Osteoblast (primary cell): ENCODE measurements at regions not wholly inside any gene's neighbourhood (a gene's known extent, or its start where the extent isn't known, plus 50 kb on each side); places are given as distances from the start of the nearest gene placed in this dataset.

ENCODE experiments used
- DNase-seq: peaks from one replicate; pipeline ENCODE4 v3.0.0; 2011; ENCODE audit warnings: low spot score, mixed read lengths; ENCODE audit not compliant: insufficient read length; ENCODE audit errors: missing footprints
- H2AFZ ChIP-seq: 2 replicates; pipeline ENCODE4 v1.6.0; 2011; ENCODE audit warnings: mild to moderate bottlenecking, low read length
- H3K27ac ChIP-seq: 2 replicates; pipeline ENCODE4 v1.5.1; 2011; ENCODE audit warnings: mild to moderate bottlenecking, low read depth, low read length, moderate library complexity
- H3K27me3 ChIP-seq: 2 replicates; pipeline ENCODE4 v1.6.0; 2012; ENCODE audit warnings: mild to moderate bottlenecking, control low read depth, inconsistent platforms, low read length, moderate library complexity; ENCODE audit not compliant: insufficient read depth
- H3K36me3 ChIP-seq: 2 replicates; pipeline ENCODE4 v1.5.1; 2011; ENCODE audit warnings: mild to moderate bottlenecking, low read length, control low read depth, moderate library complexity; ENCODE audit not compliant: insufficient read depth
- H3K4me1 ChIP-seq: 2 replicates; pipeline ENCODE4 v1.5.1; 2011; ENCODE audit warnings: mild to moderate bottlenecking, low read length, control low read depth, moderate library complexity; ENCODE audit not compliant: insufficient read depth
- H3K4me2 ChIP-seq: 2 replicates; pipeline ENCODE4 v1.6.0; 2011; ENCODE audit warnings: mild to moderate bottlenecking, low read length; ENCODE audit not compliant: insufficient read depth
- H3K4me3 ChIP-seq: fragments of 200-600 bp; sonication (generic); 3 replicates; pipeline ENCODE4 v1.5.1; 2012; ENCODE audit warnings: mild to moderate bottlenecking, low read length, inconsistent platforms; ENCODE audit not compliant: insufficient read depth
- H3K79me2 ChIP-seq: 2 replicates; pipeline ENCODE4 v1.6.0; 2012; ENCODE audit warnings: mild to moderate bottlenecking, low read length, control low read depth, inconsistent platforms; ENCODE audit not compliant: insufficient read depth
- H3K9me3 ChIP-seq: 2 replicates; pipeline ENCODE4 v1.5.1; 2011; ENCODE audit warnings: low read depth, low read length, control low read depth
- H4K20me1 ChIP-seq: 2 replicates; pipeline ENCODE4 v1.6.0; 2012; ENCODE audit warnings: mild to moderate bottlenecking, low read length, control low read depth; ENCODE audit not compliant: insufficient read depth
- TF ChIP-seq, protein P1 (sequence below): IDR thresholded peaks from 2 replicates; pipeline ENCODE4 v1.5.1; 2011; ENCODE audit warnings: mild to moderate bottlenecking, low read depth, low read length, moderate library complexity; ENCODE audit errors: extremely low read depth

- no peak overlapping the region for H3K4me3 ChIP-seq
- H3K36me3 ChIP-seq = no peaks in the 10 kb centered on the region
- TF ChIP-seq, protein P1, sequence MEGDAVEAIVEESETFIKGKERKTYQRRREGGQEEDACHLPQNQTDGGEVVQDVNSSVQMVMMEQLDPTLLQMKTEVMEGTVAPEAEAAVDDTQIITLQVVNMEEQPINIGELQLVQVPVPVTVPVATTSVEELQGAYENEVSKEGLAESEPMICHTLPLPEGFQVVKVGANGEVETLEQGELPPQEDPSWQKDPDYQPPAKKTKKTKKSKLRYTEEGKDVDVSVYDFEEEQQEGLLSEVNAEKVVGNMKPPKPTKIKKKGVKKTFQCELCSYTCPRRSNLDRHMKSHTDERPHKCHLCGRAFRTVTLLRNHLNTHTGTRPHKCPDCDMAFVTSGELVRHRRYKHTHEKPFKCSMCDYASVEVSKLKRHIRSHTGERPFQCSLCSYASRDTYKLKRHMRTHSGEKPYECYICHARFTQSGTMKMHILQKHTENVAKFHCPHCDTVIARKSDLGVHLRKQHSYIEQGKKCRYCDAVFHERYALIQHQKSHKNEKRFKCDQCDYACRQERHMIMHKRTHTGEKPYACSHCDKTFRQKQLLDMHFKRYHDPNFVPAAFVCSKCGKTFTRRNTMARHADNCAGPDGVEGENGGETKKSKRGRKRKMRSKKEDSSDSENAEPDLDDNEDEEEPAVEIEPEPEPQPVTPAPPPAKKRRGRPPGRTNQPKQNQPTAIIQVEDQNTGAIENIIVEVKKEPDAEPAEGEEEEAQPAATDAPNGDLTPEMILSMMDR = no peak
- H3K4me1 ChIP-seq = no peaks in the 10 kb centered on the region
- H3K27me3 ChIP-seq = no peaks in the 10 kb centered on the region
- H3K9me3 ChIP-seq = no peaks in the 10 kb centered on the region
- H3K79me2 ChIP-seq = no peaks in the 10 kb centered on the region
- H3K27ac ChIP-seq = no peak overlapping the region
- H4K20me1 ChIP-seq = no peaks in the 10 kb centered on the region
- no peak overlapping the region for H2AFZ ChIP-seq
- DNase-seq = no peak
- no peak overlapping the region for H3K4me2 ChIP-seq
Measured at GRCh38 chr7:52838981-52839411, 196.4 kb upstream of the POM121L12 start.

DNA sequence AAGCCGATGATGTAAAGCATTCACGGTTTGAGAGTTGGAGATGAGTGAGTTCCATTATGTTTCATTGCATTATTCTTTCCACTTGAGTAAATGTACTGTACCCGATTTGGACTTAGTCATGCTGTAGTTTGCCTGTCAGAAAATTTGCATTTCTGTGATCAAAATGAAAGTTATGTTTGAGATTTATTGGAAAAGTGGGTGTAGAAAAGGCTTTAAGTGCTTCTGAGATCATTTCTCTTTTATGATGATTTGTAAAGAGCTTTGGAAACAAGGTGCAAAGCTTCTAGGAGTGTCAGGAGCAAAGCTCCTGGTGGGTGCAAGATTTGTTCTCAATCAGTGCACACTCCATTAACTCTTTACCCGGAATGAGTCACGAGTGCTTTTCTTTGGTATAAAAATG, 204.1 kb upstream of the POM121L12 start:
- Histone ChIP-seq H3K4me2 (no peak overlapping the region), H3K27ac (no peak overlapping the region), H4K20me1 (no peaks in the 10 kb centered on the region), H3K27me3 (no peaks in the 10 kb centered on the region), H3K79me2 (no peaks in the 10 kb centered on the region), H3K4me1 (no peaks in the 10 kb centered on the region), H3K9me3 (peaks cover 3% of the 10 kb centered on the region), H2AFZ (no peak overlapping the region), H3K4me3 (no peak overlapping the region), H3K36me3 (no peaks in the 10 kb centered on the region)
- TF ChIP-seq, protein P1 = no peak
- no peak for DNase-seq

GRCh38 chr7:52830801-52831200, 204.6 kb upstream of the POM121L12 start:
- Histone ChIP-seq H2AFZ (no peak overlapping the region), H3K9me3 (peaks cover 3% of the 10 kb centered on the region), H3K4me2 (no peak overlapping the region), H3K36me3 (no peaks in the 10 kb centered on the region), H4K20me1 (no peaks in the 10 kb centered on the region), H3K4me3 (no peak overlapping the region), H3K4me1 (no peaks in the 10 kb centered on the region), H3K79me2 (no peaks in the 10 kb centered on the region), H3K27me3 (no peaks in the 10 kb centered on the region), H3K27ac (no peak overlapping the region)
- no peak for DNase-seq
- TF ChIP-seq, protein P1 = no peak

DNA sequence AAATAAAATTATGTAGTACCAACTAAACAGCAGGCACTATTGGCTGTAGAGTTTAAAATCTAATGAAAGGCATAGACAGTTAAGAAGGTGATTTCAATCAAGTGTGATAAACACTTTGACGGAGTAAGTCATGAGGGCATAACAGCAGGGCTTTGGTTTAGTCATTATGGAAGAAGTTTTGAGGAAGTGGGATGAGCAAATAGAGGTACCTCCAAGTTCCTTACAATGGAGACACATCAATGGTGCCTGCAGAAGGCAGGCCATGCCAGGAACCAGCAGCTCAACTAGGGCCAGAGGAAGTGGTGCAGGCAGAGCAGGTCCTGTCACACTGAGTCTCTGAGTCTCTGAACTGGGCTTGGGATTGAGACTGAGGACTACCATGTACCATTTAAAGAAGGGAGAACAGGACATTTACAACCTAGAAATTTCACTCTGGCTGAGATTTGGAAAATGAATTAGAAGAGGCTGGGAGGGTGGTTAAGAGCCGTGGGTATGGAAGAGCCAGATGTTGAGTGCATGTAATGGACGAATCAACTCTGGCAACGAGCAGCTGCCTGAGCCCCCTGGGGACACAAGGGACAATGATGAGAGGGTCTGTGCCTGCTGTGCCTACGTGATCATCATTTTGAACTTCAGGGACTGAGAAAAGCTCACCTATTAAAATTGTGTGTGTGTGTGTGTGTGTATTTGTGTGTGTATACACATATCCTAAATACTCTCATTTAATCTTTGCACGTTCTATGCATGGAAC, 208.7 kb upstream of the POM121L12 start:
- H3K27me3 ChIP-seq = no peaks in the 10 kb centered on the region
- H2AFZ ChIP-seq = no peak overlapping the region
- no peak overlapping the region for H3K4me2 ChIP-seq
- H3K9me3 ChIP-seq = peaks cover 5% of the 10 kb centered on the region
- H3K79me2 ChIP-seq = no peaks in the 10 kb centered on the region
- TF ChIP-seq, protein P1 = no peak
- no peaks in the 10 kb centered on the region for H3K36me3 ChIP-seq
- H3K4me3 ChIP-seq = no peak overlapping the region
- H3K4me1 ChIP-seq = no peaks in the 10 kb centered on the region
- no peaks in the 10 kb centered on the region for H4K20me1 ChIP-seq
- no peak overlapping the region for H3K27ac ChIP-seq
- no peak for DNase-seq
